NCI-H524 treated with DMSO at 0.1 percent for 48 hours (cell line): ENCODE measurements at regions not wholly inside any gene's neighbourhood (a gene's known extent, or its start where the extent isn't known, plus 50 kb on each side); places are given as distances from the start of the nearest gene placed in this dataset.
A peak's percentile ranks its signal among the peaks of the same experiment; 100 is the strongest.
"Not testable (repeated sequence)": the region's sequence is repeated elsewhere in the genome, so short reads cannot be mapped to it uniquely, and the experiment has no call there.

Experiments used
- DNase-seq: peaks from one replicate; lab custom pipeline; 2025; lab: John Stamatoyannopoulos, UW

DNA sequence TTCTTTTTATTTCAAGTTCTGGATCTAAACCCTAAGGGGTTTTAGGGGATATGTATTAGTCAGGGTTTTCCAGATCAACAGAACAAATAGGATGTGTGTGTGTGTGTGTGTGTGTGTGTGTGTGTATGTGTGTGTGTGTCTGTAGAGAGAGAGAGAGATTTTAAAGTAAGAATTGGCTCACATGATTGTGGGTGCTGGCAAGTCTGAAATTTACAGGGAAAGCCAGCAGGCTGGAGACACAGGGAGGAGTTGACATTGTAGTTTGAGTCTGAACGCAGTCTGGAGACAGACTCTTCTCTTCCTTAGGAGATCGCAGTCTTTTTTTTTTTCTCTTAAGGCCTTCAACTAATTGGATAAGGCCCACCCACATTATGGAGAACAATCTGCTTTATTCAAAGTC lies 428.8 kb upstream of the TBL1XR1 start:
- DNase-seq: no peak

DNA sequence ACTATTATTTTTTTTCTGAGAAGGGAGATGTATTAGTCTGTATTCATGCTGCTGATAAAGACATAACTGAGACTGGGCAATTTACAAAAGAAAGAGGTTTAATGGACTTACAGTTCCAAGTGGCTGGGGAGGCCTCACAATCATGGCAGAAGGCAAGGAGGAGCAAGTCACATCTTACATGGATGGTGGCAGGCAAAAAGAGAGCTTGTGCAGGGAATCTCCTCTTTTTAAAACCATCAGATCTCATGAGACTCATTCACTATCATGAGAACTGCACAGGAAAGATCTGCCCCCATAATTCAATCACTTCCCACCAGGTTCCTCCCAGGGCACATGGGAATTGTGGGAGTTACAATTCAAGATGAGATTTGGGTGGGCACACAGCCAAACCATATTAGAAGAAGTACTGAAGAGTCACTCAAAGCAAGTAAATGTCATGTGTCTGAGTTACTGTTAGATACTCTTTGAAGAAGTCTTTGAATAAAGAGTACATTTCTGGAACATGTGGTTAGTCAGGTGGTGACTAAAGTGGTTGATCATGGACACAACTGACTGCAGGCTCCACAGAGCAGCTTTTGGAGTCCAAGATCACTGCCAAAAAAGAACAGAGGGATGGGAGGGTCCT lies 430.9 kb upstream of the TBL1XR1 start:
- DNase-seq: not testable (repeated sequence)

DNA sequence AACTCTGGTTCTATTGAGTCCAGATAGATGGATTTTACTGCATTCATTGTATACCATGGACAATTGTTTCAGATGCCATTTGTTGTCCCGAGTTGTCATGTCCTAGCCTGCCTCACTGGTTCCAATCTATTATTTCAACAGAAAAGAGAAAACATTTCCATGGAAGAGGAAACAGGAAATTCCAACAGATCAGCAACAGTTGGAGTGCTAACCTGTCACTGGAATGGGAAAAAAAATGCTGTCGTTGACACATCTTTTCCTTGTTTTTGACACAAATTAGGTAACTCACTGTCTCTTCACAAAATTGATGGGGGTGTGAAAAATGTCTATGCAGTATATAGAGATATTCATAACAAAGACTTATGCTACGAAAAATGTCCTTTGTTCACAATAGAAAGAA lies 432.0 kb upstream of the TBL1XR1 start:
- DNase-seq: no peak

DNA sequence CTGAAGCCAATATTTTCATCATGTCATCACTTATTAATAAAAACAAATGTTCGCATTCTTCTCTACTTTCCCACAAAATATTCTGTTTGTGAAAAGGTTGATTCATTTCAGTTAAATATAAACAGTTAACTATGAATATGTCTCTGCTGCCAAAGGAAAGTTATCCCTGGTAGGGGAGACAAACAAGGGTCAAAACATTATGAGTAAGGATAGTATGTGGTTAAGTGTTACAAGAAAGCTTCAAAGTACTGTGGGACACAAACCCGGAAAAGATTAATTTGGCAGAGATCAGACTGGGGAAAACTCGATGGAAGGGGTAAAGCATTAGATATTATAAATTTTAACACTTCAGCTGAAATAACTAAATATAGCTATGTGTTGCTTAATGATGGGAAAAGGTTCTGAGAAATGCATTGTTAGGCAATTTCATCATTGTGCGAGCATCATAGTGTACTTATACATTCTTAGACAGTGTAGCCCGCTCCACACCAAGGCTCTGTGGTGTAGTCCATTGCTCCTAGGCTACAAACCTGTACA lies 436.5 kb upstream of the TBL1XR1 start:
- no peak for DNase-seq

DNA sequence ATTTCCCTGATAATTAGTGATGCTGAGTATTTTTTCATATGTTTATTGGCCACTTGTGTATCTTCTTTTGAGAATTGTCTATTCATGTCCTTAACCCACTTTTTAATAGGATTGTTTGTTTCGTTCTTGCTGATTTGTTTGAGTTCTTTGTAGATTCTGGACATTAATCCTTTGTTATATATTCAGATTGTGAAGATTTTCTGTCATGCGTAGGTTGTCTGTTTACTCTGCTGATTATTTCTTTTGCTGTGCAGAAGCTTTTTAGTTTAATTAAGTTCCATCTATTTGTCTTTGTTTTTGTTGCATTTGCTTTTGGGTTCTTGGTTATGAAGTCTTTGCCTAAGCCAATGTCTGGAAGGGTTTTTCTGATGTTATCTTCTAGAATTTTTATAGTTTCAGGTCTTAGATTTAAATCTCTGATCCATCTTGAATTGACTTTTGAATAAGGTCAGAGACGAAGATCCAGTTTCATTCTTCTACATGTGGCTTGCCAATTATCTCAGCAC lies 438.4 kb upstream of the TBL1XR1 start:
- DNase-seq: not testable (repeated sequence)

DNA sequence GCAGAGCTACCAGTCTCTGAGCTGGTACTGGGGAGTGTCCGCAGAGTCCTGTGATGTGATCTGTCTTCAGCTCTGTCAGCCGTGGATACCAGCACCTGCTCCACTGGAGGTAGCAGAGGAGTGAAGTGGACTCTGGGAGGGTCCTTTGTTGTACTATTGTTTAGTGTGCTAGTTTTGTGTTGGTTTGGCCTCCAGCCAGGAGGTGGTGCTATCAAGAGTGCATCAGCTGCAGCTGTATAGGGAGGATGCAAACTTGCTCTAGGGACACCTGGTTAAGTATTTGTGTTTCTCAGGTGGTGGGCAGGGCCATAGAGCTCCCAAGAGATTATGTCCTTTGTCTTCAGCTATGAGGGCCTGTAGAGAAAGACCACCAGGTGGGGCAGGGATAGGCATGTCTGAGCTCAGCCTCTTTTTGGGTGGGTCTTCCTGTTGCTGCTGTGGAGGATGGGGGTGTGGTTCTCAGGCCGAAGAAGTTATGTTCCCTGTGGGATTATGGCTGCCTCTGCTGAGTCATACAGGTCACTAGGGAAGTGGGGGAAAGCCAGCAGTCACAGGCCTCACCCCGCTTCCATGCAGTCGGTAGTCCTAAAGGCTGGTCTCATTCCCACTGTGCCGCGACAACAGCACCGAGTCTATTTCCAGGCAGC lies 443.2 kb upstream of the TBL1XR1 start:
- DNase-seq: no peak

DNA sequence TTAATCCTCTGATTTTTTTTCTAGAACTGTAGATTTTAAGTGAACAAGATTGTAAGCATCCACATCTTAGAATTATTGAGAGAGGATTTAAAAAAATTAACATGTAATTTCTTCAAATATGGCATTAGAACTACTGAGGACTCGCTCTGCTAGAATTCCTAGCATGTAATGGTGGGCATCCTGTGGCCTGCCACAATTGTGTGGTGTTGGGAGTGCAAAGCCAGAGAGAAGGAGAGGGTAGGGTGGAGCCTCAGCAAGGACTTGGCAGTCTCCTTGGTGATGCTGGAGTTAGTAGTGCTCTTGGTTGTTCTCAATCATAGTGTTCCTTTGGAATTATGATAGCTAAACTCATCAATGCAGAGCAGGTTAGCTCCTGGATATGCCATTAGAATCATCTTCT lies 443.9 kb upstream of the TBL1XR1 start:
- DNase-seq: no peak

DNA sequence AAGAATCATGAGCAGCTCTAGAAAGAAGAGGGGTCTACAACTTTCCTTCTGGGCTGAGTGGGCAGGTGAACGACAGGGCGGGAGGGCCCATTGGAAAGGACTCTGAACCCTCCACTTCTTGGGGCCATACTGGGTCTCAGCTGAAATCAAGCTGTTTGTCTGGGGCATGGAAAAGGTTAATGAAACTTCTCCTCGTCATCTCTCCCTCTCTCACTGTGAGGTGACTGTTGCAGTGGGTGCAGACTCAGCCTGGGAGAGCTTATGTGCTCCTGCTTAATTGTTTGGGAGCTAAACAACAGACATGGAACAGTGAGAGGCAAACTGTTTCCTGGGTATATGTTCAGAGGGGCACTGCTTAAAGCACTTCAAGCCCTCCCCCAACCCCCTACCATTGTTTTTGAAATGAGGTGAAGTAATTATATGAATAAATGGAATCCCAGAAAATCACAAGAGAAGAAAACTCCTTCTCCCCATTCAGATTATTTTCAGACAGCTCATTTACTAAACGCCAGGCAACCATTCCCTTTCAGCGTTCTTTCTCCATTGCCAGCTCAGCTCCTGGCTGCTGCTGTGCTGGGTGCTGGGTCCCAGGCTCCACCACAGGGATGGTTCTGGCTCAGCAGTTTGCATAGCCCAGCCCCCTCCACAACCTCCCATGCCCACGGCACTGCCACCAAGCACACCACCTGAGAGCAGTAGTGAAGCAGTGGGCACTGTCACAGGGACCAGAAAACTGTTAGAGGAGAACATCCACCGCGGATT lies 444.9 kb upstream of the TBL1XR1 start:
- DNase-seq: peak; percentile 76

DNA sequence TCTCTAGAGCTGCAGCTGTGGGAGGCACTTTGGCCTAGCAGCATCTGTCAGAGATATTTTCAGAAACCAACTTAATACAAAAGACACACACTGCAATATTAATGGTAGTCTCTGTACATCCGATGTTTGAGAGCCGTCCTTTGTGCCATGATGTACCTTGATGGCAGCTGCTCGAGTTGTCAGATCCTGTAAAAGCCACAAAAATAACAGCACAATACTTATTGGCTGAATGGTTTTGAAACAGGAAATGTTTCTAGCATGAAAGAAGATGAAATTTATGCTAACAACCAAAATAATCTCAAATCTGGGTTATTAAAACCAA lies 445.5 kb upstream of the TBL1XR1 start:
- no peak for DNase-seq

DNA sequence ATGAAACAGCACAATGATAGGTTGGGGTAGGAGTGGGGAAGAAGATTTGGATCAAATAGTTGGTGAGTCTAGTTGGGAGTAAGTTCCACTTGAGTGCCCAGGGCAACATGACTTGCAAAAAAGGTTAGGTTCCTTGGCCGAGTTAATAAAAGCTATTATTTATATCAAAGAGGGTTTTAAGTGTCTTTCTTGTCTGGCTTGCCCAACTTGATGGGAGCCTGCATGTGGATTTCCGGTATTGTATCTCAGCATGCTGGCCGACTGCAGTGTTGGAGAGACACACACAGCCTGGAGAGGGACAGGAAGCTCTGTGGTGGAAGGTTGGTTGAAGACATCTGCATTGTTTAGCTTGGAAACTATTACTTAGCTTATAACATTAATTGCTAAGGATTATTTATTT lies 449.5 kb upstream of the TBL1XR1 start:
- no peak for DNase-seq

DNA sequence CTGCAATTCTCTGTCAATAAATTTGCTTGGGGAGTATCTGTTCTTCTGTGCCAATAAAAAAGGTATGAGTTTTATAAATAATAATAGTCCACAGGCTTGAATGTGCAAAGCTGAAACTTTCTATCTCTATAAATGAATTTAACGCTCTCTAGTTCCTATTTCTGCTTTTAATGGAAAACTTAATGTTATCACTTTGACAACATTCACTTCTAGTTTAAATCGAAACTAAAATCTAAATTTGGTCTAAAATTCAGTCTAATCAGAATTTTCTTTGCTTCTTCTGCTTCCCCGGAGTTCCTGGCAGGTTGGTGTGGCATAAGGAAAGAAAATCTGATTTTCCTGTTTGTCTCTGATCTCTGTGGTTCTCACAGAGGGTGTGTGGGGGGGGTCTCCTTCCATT lies 450.1 kb upstream of the TBL1XR1 start:
- no peak for DNase-seq

DNA sequence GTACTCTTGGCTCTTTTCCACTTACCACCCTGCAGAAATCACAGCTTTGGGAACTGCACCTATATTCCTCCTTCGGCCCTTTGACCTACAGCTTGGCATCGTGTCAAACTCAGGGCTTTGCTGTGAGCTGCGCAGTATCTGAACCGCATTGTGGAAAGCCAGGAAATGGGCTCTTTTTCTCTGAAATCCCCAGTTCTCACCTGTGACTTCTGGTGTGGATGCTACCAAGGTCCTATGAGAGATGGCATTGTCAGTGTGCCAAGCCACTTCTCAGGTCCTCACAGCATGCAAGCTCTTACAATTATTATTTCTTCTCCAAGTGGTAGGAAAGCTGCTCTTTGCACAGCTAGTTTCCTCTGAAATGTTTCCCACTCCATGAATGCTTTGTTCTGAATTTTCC lies 450.6 kb upstream of the TBL1XR1 start:
- no peak for DNase-seq

DNA sequence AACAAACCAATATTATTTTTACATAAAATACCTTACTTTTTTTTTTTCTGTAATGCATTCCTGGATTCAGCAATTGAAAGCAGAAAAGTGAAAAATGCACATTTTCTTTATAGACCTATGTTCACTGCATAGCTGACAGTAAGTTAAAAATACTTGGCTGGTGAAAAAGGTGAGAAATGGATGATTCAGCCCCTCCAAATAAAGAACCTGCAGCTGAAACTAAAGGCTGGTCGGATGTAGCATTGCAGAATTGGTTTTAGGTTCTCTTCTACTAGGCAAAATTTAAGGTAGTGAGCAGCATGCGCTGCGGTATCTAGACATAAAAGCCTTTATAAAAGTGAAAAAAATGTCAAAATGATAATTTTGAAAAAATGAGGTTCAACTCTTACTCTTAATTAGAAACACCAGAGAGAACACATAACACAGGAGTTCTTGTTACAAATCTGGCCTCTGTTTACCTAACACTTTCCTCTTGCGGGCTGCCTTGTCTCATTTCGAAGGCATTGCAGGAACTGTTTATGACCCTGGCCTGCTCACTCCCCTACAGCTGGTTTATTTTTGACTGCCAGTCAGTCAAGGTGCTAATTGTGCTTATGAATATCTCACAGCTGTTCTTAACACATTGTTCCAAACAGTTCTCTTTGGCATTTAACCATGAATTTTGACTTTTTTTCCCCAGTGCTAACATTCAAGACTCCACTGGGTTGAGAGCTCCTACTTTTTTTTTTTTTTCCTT lies 455.4 kb upstream of the TBL1XR1 start:
- DNase-seq: no peak

DNA sequence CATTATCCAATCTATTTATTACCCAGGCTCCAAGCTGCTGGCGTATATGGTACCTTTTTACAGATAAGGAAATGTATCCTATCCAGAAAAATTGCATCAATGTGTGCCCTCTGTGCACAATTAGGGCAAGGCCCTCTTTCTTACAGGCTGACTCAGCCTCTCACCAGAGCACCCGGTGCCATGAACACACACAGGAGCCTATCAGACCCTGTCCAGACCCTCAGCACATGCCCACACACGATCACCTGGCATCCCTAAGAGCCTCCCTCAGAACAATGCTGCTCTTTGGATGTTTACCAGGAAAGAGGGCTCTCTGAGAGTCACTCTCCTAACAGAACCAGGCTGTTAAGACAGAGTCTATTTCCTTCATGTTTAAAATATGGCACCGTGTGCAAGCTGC lies 460.0 kb upstream of the TBL1XR1 start:
- DNase-seq: no peak

DNA sequence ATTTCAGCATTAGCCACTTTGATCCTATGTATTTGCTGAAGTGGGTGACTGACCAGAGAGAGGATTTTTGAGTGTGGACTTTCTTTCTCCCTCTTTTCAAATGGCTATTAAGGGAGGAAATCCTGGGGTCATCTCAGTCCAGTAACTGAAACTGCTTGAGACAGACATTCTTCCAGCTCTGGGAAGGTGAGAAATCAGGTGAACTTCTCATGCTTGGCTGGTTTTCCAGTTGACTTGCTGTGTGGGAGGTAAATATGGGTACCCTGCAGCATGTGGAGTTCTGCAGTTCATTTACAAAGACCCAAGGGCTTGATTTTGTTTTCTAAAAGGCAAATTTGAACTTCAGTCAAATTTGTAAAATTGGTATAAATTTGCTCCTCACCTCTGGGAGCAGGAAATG lies 461.1 kb upstream of the TBL1XR1 start:
- no peak for DNase-seq

DNA sequence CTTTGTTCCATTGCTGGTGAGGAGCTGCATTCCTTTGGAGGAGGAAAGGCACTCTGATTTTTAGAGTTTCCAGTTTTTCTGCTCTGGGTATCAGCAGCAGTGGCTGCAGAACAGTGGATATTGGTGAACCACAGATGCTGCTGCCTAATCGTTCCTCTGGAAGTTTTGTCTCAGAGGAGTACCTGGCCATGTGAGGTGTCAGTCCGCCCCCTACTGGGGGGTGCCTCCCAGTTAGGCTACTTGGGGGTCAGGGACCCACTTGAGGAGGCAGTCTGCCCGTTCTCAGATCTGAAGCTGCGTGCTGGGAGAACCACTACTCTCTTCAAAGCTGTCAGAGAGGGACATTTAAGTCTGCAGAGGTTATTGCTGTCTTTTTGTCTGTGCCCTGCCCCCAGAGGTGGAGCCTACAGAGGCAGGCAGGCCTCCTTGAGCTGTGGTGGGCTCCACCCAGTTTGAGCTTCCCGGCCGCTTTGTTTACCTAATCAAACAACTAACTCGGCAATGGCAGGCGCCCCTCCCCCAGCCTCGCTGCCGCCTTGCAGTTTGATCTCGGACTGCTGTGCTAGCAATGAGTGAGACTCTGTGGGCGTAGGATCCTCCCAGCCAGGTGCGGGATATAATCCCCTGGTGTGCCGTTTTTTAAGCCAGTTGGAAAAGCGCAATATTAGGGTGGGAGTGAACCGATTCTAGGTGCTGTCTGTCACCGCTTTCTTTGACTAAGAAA lies 467.3 kb upstream of the TBL1XR1 start:
- DNase-seq: not testable (repeated sequence)

DNA sequence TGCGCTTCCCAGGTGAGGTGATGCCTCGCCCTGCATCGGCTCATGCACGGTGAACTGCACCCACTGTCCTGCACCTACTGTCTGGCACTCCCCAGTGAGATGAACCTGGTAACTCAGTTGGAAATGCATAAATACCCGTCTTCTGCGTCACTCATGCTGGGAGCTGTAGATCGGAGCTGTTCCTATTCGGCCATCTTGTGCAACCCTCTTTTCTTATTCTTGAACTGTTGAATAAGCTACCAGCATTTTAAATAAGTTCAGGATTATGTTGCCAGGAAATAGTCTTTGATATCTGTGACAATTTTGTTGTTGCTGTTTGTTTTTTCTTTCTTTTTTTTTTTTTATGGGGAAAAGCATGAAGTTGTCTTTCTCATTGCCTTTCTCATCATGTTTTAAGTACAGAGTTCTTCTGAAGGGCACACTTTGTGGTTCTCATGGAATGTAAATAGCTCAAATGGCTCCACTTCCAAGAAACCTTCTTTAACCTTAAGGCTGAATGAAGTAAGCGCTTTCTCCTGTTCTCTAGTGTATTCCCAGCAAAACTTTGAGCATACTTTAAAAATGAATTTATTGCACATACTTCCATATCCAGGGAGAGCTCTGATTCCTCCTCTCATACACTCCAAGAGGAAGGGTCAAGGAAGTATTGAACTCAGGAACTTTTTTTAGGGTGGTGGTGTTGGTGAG lies 468.0 kb upstream of the TBL1XR1 start:
- DNase-seq: no peak

DNA sequence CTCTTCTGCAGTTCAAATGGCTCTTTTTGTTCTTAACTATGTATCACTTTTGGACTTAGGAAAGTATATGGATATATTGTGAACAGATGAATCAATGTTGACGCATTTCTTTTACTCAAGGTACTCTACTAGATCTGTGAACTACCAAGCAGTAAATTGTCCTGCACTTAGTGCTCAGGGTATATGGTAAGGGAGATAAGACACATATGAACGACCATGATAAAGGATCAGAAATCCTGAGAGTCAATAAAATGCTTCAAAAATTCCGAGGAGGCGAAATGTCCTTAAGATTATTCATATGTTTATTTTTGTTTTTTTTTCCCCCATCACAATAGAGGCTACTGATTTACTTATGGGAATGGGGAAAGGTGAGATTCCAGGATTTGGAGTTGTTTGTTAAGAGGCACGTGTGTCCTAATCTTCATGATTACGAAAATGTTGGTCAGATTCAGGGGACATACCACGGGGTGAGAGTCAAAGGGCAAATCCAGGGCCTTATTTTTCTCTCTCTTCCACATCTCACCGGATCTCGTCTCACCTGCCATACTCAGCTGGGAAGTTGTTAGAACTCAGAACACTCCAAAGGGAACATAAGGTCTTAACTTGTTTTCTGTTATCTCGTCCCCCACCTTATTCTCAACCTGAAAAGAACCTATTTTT lies 475.1 kb upstream of the TBL1XR1 start:
- no peak for DNase-seq

DNA sequence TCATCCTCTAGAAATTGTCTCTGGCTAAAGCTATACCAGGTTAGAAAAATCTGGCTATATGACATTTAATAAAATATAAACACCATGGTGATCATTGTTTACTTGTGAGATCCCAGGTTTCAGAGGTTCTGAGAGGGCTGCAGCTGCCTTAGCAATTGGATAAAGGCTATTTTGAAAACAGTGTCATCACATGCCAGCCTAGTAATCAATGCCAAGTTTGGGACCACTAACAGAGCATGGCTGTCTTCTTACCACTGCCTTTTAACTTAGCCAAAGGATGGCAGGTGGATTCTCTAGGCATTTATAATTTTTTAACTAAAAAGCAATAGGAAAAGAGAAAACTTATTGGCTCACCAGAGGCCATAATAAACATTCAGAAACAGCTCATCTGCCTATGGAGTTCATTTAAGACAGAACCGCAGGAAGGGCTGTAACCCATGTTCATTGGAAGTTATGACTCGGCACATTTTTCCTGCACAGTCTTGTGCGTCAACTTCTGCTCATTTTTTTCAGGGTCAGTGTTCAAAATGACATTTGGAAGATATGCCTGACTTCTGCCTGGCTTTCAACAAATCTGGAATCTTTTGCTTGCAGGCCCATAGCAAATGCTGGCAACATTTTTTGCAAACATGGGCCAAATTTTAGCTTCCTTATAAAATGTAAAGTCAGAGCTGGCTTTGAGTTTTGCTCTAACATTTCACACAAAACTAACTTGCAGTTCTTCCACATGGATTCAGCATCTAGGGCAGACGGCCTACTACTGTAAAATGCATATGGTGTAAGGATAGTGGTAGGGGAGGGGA lies 476.0 kb upstream of the TBL1XR1 start:
- no peak for DNase-seq

DNA sequence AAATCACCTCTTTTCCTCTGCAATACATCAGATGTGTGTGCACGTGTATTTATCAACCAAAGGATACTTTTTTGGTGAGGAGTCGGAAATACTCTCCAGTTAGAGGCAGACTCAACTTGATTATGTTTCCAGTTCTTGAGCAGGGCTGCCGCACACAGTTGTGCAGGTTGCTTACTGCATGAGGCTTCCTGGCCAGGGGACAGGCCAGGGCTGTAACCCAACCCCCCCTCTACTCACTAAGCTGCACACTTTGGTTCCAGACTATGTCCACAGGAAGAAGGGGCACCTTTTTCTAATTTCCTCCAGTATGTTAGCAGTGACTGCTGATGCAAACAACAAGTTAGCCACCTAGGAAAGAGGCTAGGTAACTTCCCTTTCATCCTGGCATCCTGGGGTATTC lies 476.9 kb upstream of the TBL1XR1 start:
- no peak for DNase-seq
